Panc1 (cell line): ENCODE measurements at regions not wholly inside any gene's neighbourhood (a gene's known extent, or its start where the extent isn't known, plus 50 kb on each side); places are given as distances from the start of the nearest gene placed in this dataset.

Experiments used
- ATAC-seq: fragments of 200-7000 bp; cut with Tn5 transposase; 2 replicates; pipeline ENCODE4 v1.9.1; 2020; ENCODE audit warnings: mild to moderate bottlenecking, moderate library complexity
- BruUV-seq: library from RNA; stranded (reverse); fragments of 400-500 nt; replicated peaks from 2 replicates; lab custom pipeline; 2021; lab: Mats Ljungman, UMichigan
- CTCF ChIA-PET: fragments of 300-600 bp; sonication (Branson Sonifier 250); formaldehyde crosslinking; loops from one replicate; lab custom pipeline; 2022; ENCODE audit warnings: antibody characterized with exemption; lab: Charles Lee
- POLR2A ChIA-PET: fragments of 300-600 bp; sonication (Branson Sonifier 250); formaldehyde crosslinking; loops from one replicate; lab custom pipeline; 2022; ENCODE audit warnings: antibody characterized with exemption; lab: Charles Lee
- DNase-seq: peaks from one replicate; pipeline ENCODE4 v3.0.0-alpha.2; 2010; ENCODE audit warnings: low read depth, low spot score
- H3K27ac ChIP-seq: 2 replicates; pipeline ENCODE4 v1.5.1; 2011; ENCODE audit warnings: mild to moderate bottlenecking, low read length, inconsistent platforms
- H3K27me3 ChIP-seq: fragments of 200-500 bp; sonication (Bioruptor generic); 2 replicates; pipeline ENCODE4 v1.6.0; 2014; ENCODE audit warnings: low read length, inconsistent platforms; ENCODE audit not compliant: control insufficient read depth, insufficient read depth
- H3K36me3 ChIP-seq: fragments of 200-500 bp; sonication (Bioruptor generic); 2 replicates; pipeline ENCODE4 v1.5.1; 2014; ENCODE audit warnings: inconsistent platforms, mild to moderate bottlenecking, low read length, moderate library complexity; ENCODE audit not compliant: control insufficient read depth, insufficient read depth
- H3K4me1 ChIP-seq: 2 replicates; pipeline ENCODE4 v1.5.1; 2011; ENCODE audit warnings: inconsistent platforms, mild to moderate bottlenecking, low read length, moderate library complexity; ENCODE audit not compliant: control insufficient read depth, insufficient read depth
- H3K4me3 ChIP-seq, 2 experiments: 2 replicates each; pipeline ENCODE4 v1.5.1; 2011 to 2012; ENCODE audit warnings: low read depth in 2 of 2, low read length in 2 of 2, mild to moderate bottlenecking in 2 of 2, inconsistent platforms in 1 of 2, moderate library complexity in 1 of 2
- H3K9me3 ChIP-seq: fragments of 200-500 bp; sonication (Bioruptor generic); 2 replicates; pipeline ENCODE4 v1.5.1; 2014; ENCODE audit warnings: low read depth, mild to moderate bottlenecking, inconsistent platforms, low read length, moderate library complexity; ENCODE audit not compliant: control insufficient read depth, insufficient read depth
- CTCF ChIP-seq: fragments of 450-650 bp; IDR thresholded peaks from 2 replicates; pipeline ENCODE4 v1.5.1; 2017; ENCODE audit warnings: mild to moderate bottlenecking
- POLR2AphosphoS5 ChIP-seq: IDR thresholded peaks from 2 replicates; pipeline ENCODE4 v1.6.1; 2012; ENCODE audit warnings: mild to moderate bottlenecking, low read depth, low read length, moderate library complexity
- SIN3A ChIP-seq: IDR thresholded peaks from 2 replicates; pipeline ENCODE4 v1.6.1; 2012; ENCODE audit warnings: low read depth, mild to moderate bottlenecking, low read length, moderate library complexity, borderline replicate concordance; ENCODE audit not compliant: insufficient read depth
- TCF7L2 ChIP-seq: IDR thresholded peaks from 2 replicates; pipeline ENCODE4 v1.6.1; 2011; ENCODE audit warnings: mild to moderate bottlenecking, low read depth, low read length, inconsistent platforms
- in situ Hi-C: cut with HindIII; loops from 2 replicates; pipeline ENCODE4 v1.10.0; 2016; ENCODE audit warnings: low sequenced_read_pairs, low pct_unique_long_range_greater_than_20kb
- intact Hi-C: fragments of 100-400 bp; cut with micrococcal nuclease; formaldehyde crosslinking; loops from one replicate; pipeline ENCODE4 v1.10.0; 2022; ENCODE audit not compliant: unreplicated experiment
- TF ChIP-seq, protein P1 (sequence below), 2 experiments: IDR thresholded peaks; 2 replicates each; pipeline ENCODE4 v1.6.1; 2011 to 2012; ENCODE audit warnings: low read depth in 2 of 2, control low read depth in 1 of 2, low read length in 1 of 2, mild to moderate bottlenecking in 1 of 2, moderate library complexity in 1 of 2; ENCODE audit not compliant: insufficient read depth in 1 of 2

DNA sequence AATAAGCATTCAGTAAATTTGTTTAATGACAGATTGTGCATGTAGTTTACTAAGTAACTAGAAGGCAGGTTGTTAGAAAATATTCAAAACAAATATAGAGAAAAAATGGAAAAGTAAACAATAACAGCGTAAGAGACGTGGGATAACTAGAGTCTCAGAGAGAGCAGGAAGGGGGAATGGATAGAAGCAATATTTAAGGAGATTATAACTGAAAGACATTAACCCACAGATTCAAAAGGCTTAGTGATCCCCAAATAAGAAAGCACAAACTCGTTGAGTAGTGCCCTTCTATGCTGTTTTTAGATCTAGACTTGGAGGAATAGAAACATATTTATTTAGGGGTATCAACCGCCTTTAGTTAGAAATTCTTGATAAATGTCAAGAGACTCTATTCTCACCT lies 169.7 kb upstream of the RGS6 start:
- Histone ChIP-seq H3K9me3 (no peaks in the 10 kb centered on the region), H3K36me3 (no peaks in the 10 kb centered on the region), H3K27ac (no peak overlapping the region), H3K27me3 (no peaks in the 10 kb centered on the region), H3K4me1 (no peaks in the 10 kb centered on the region), H3K4me3 (no peak overlapping the region)
- ATAC-seq (no peak), DNase-seq (no peak)
- intact Hi-C loops (no loop called here), in situ Hi-C loops (no loop called here)
- ChIA-PET CTCF (no interaction called here), POLR2A (no interaction called here)
- no TSS peak for BruUV-seq
- TF ChIP-seq POLR2AphosphoS5 (no peak), CTCF (no peak), SIN3A (no peak), TCF7L2 (no peak)
- TF ChIP-seq, protein P1, sequence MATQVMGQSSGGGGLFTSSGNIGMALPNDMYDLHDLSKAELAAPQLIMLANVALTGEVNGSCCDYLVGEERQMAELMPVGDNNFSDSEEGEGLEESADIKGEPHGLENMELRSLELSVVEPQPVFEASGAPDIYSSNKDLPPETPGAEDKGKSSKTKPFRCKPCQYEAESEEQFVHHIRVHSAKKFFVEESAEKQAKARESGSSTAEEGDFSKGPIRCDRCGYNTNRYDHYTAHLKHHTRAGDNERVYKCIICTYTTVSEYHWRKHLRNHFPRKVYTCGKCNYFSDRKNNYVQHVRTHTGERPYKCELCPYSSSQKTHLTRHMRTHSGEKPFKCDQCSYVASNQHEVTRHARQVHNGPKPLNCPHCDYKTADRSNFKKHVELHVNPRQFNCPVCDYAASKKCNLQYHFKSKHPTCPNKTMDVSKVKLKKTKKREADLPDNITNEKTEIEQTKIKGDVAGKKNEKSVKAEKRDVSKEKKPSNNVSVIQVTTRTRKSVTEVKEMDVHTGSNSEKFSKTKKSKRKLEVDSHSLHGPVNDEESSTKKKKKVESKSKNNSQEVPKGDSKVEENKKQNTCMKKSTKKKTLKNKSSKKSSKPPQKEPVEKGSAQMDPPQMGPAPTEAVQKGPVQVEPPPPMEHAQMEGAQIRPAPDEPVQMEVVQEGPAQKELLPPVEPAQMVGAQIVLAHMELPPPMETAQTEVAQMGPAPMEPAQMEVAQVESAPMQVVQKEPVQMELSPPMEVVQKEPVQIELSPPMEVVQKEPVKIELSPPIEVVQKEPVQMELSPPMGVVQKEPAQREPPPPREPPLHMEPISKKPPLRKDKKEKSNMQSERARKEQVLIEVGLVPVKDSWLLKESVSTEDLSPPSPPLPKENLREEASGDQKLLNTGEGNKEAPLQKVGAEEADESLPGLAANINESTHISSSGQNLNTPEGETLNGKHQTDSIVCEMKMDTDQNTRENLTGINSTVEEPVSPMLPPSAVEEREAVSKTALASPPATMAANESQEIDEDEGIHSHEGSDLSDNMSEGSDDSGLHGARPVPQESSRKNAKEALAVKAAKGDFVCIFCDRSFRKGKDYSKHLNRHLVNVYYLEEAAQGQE (IDR thresholded peaks at IDR 0.05; ENCODE audit: insufficient read depth in 1 of 2, low read depth in 2 of 2, low read length in 1 of 2), result no peak

DNA sequence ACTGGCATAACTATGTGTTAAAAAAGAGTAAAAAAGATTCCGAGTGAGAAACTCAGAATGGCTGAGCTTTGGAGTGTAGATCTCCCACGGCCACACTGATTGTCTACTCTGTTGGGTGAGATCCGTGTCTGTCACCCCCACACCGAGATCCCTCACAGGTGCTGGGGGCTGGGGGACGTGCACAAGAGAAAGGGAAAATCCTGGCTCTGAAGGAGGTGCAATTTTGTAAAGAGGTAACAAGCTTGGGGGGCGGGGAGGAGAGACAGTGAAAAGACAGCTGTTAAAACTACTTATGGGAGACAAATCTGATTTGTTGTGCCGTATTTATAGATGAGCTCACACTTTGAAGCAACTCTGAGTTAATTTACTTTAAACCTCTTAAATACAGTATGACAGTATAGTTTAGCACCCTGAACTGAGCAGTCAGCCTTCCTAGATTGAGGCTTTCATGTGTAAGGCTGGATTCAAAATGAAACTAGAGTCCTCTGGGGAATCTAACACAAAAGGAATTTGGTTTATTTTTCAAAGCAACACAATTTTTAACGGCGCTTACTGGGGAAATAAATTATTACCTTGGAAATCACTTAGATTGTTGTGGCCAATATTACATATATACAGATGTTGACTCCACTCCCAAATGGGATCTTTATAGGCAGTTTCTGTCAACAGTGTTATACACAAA lies 167.4 kb upstream of the RGS6 start:
- no peak overlapping the region for H3K27ac ChIP-seq
- DNase-seq, result no peak
- BruUV-seq, result no TSS peak
- ChIA-PET POLR2A (no interaction called here), CTCF (no interaction called here)
- no peaks in the 10 kb centered on the region for H3K36me3 ChIP-seq
- no peak overlapping the region for H3K4me3 ChIP-seq
- no peaks in the 10 kb centered on the region for H3K9me3 ChIP-seq
- intact Hi-C loops (no loop called here), in situ Hi-C loops (no loop called here)
- no peak for ATAC-seq
- TF ChIP-seq, protein P1 (IDR thresholded peaks at IDR 0.05; ENCODE audit: insufficient read depth in 1 of 2, low read depth in 2 of 2, low read length in 1 of 2), result no peak
- TF ChIP-seq POLR2AphosphoS5 (no peak), TCF7L2 (no peak)
- H3K27me3 ChIP-seq, result no peaks in the 10 kb centered on the region
- H3K4me1 ChIP-seq, result no peaks in the 10 kb centered on the region
